ENCODE measurements at regions not wholly inside any gene's neighbourhood (a gene's known extent, or its start where the extent isn't known, plus 50 kb on each side); places are given as distances from the start of the nearest gene placed in this dataset.

GRCh38 chr6:151172751-151173150 lies 67.0 kb upstream of the AKAP12 start:
- no peak overlapping the region for H3K14ac ChIP-seq (ENCODE audit: insufficient read depth, low read length)
- no peak overlapping the region for H4K5ac ChIP-seq (ENCODE audit: insufficient read length, low read depth, low read length)
- H3K79me2 ChIP-seq (ENCODE audit: insufficient read depth, low read length): no peaks in the 10 kb centered on the region
- no peak overlapping the region for H2BK5ac ChIP-seq (ENCODE audit: insufficient read length, low read length)
- no peak overlapping the region for H3T11ph ChIP-seq (ENCODE audit: low read length)
- WGBS (ENCODE audit: extremely low coverage, insufficient read length, low lambda C conversion rate): no CpG with 5 or more reads among the region's 3 CpGs
- no peak overlapping the region for H3K27ac ChIP-seq (ENCODE audit: insufficient read length, low read depth, low read length)
- H2BK20ac ChIP-seq (ENCODE audit: low read depth, low read length, poor library complexity, severe bottlenecking): no peak overlapping the region
- no peak for DNase-seq
- TF ChIP-seq CTCF (conservative IDR thresholded peaks at IDR 0.05): no peak
- Mint-ChIP-seq H3K27ac (no peak overlapping the region), H3K36me3 (ENCODE audit: insufficient read depth in 1 of 3, low read depth in 3 of 3) (no peaks in the 10 kb centered on the region), H3K4me1 (peaks cover 9% of the 10 kb centered on the region in 2 experiments; a peak in 3 of 4 replicates), H3K27me3 (ENCODE audit: low read depth) (peaks cover 2% of the 10 kb centered on the region), H3K4me3 (no peak overlapping the region), H3K9me3 (no peaks in the 10 kb centered on the region)
- no peak overlapping the region for H3K9ac ChIP-seq (ENCODE audit: extremely low read depth, insufficient read length, low read length)
- H4K20me1 ChIP-seq (ENCODE audit: control insufficient read depth, insufficient read depth, insufficient read length): peaks cover 3% of the 10 kb centered on the region
- no peak overlapping the region for H3K56ac ChIP-seq (ENCODE audit: insufficient read length, low read depth, low read length)
- no peaks in the 10 kb centered on the region for H3K9me3 ChIP-seq (ENCODE audit: control insufficient read depth, low read depth, low read length)
- H3K18ac ChIP-seq (ENCODE audit: insufficient read length, low read depth, low read length): no peak overlapping the region
- H3K4ac ChIP-seq (ENCODE audit: low read depth, low read length): no peak overlapping the region
- no peaks in the 10 kb centered on the region for H3K23me2 ChIP-seq (ENCODE audit: insufficient read length, low read depth, low read length, poor library complexity, severe bottlenecking)
- no peak overlapping the region for H4K91ac ChIP-seq (ENCODE audit: insufficient read length, low read depth, low read length)
- no peaks in the 10 kb centered on the region for H3K79me1 ChIP-seq (ENCODE audit: insufficient read depth, low read depth, low read length, poor library complexity, severe bottlenecking)
- no peak overlapping the region for H2BK120ac ChIP-seq (ENCODE audit: low read depth, low read length, poor library complexity, severe bottlenecking)
- no peak overlapping the region for H3K4me2 ChIP-seq (ENCODE audit: insufficient read depth, insufficient read length, low read length)
- no peak overlapping the region for H2AFZ ChIP-seq (ENCODE audit: low read length)
- no peaks in the 10 kb centered on the region for H3K27me3 ChIP-seq (ENCODE audit: insufficient read depth, low read length)
- no peak overlapping the region for H2AK5ac ChIP-seq (ENCODE audit: insufficient read length, low read length)
- no peak overlapping the region for H4K8ac ChIP-seq (replicated peaks; ENCODE audit: insufficient read length, low read depth, low read length)
- no peak overlapping the region for H2BK15ac ChIP-seq (ENCODE audit: low read depth, low read length)
- no peak overlapping the region for H2BK12ac ChIP-seq (ENCODE audit: insufficient read length, low read depth, low read length)
- H3K23ac ChIP-seq (ENCODE audit: insufficient read length, low read depth, low read length): no peak overlapping the region
- no peaks in the 10 kb centered on the region for H3K4me1 ChIP-seq (ENCODE audit: insufficient read depth, low read length)

All from H9 (cell line).